ENCODE measurements at regions not wholly inside any gene's neighbourhood (a gene's known extent, or its start where the extent isn't known, plus 50 kb on each side); places are given as distances from the start of the nearest gene placed in this dataset.

DNA sequence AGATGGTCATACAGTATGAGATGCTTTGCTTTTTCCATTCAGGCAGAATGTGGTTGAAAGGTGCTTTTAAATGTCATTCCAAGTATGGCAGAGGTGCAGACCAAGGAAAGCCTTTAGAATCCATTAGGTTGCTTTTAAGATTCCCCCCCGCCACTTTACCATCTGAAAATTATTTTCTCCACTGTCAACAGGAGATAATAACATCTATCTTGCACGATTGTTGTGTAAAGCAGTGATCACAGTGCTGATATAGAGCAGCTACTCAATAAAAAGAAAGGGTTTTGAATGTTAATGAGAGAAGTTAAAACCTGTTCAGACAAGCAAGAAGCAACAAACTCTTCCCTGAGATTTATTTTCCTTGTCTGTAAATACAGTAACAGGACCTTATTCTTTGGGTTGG lies 372.5 kb upstream of the GCFC2 start:
- H3K27ac ChIP-seq = no peak overlapping the region
- H3K27me3 ChIP-seq = no peaks in the 10 kb centered on the region
- H3K4me3 ChIP-seq = no peak overlapping the region
- ATAC-seq = no peak
- in situ Hi-C loops (cut with MboI; ENCODE audit: low sequenced_read_pairs in 4 of 4) (no loop called here), intact Hi-C loops (cut with DNase I; ENCODE audit: low total_unique reads) (no loop called here)
- TF ChIP-seq POLR2A (IDR thresholded peaks at IDR 0.05) = no peak
- TF ChIP-seq, protein P1, sequence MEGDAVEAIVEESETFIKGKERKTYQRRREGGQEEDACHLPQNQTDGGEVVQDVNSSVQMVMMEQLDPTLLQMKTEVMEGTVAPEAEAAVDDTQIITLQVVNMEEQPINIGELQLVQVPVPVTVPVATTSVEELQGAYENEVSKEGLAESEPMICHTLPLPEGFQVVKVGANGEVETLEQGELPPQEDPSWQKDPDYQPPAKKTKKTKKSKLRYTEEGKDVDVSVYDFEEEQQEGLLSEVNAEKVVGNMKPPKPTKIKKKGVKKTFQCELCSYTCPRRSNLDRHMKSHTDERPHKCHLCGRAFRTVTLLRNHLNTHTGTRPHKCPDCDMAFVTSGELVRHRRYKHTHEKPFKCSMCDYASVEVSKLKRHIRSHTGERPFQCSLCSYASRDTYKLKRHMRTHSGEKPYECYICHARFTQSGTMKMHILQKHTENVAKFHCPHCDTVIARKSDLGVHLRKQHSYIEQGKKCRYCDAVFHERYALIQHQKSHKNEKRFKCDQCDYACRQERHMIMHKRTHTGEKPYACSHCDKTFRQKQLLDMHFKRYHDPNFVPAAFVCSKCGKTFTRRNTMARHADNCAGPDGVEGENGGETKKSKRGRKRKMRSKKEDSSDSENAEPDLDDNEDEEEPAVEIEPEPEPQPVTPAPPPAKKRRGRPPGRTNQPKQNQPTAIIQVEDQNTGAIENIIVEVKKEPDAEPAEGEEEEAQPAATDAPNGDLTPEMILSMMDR (IDR thresholded peaks at IDR 0.05 in 4 of 5, conservative IDR thresholded peaks at IDR 0.05 in 1 of 5) = no peak
- DNase-seq = no peak
- no peaks in the 10 kb centered on the region for H3K36me3 ChIP-seq
- no peaks in the 10 kb centered on the region for H3K4me1 ChIP-seq
- no peaks in the 10 kb centered on the region for H3K9me3 ChIP-seq

DNA sequence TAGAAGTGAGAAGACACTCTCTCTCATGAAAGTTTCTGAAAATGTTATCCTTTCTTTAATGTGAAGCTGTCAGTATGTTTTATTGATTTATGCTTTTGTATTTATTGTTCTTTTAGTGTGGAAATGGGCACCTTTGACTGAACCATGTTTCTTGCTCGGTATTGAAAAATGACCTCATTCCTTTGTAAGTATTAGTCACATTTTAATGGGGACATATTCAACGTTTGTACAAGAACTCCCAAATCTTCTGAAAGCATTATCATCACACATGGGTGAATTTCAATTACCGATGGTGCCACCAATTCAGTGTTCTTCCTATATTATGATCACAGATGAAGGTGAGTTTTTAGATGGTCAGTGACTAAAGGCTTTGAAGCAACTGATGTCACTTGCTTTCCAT lies 371.8 kb upstream of the GCFC2 start:
- no peaks in the 10 kb centered on the region for H3K27me3 ChIP-seq
- ATAC-seq (no peak), DNase-seq (no peak)
- TF ChIP-seq POLR2A (IDR thresholded peaks at IDR 0.05) = no peak
- TF ChIP-seq, protein P1 (IDR thresholded peaks at IDR 0.05 in 4 of 5, conservative IDR thresholded peaks at IDR 0.05 in 1 of 5) = no peak
- H3K27ac ChIP-seq = no peak overlapping the region
- in situ Hi-C loops (cut with MboI; ENCODE audit: low sequenced_read_pairs in 4 of 4) = no loop called here
- H3K9me3 ChIP-seq = no peaks in the 10 kb centered on the region
- intact Hi-C loops (cut with DNase I; ENCODE audit: low total_unique reads) = no loop called here
- no peak overlapping the region for H3K4me3 ChIP-seq
- no peaks in the 10 kb centered on the region for H3K4me1 ChIP-seq
- H3K36me3 ChIP-seq = no peaks in the 10 kb centered on the region

DNA sequence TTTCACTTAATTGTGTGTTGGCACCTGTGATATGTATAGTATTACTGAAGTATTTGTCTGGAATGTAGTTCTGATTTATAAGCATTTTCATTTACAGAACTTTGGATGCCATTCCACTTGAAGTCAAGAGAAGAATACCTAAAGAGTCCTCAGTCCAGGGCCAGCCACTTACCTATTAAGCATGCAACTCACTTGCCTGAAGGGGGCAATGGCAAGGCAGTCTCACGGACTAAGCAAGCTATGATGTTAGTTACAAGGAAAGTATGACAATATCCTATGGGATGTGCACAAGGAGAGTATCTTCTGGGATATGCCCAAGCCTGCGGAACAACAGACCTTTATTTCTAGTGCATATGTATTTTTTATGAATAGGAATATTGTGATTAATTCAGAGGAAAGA lies 369.4 kb upstream of the GCFC2 start:
- Histone ChIP-seq H3K4me1 (no peaks in the 10 kb centered on the region), H3K27ac (no peak overlapping the region), H3K9me3 (no peaks in the 10 kb centered on the region), H3K27me3 (no peaks in the 10 kb centered on the region), H3K36me3 (no peaks in the 10 kb centered on the region), H3K4me3 (no peak overlapping the region)
- in situ Hi-C loops (cut with MboI; ENCODE audit: low sequenced_read_pairs in 4 of 4) = no loop called here
- ATAC-seq = no peak
- intact Hi-C loops (cut with DNase I; ENCODE audit: low total_unique reads) = no loop called here
- no peak for TF ChIP-seq POLR2A (IDR thresholded peaks at IDR 0.05)
- TF ChIP-seq, protein P1 (IDR thresholded peaks at IDR 0.05 in 4 of 5, conservative IDR thresholded peaks at IDR 0.05 in 1 of 5) = no peak
- no peak for DNase-seq

- no peak for DNase-seq
- H3K27me3 ChIP-seq = no peaks in the 10 kb centered on the region
- no peak for TF ChIP-seq POLR2A (IDR thresholded peaks at IDR 0.05)
- TF ChIP-seq, protein P1 (IDR thresholded peaks at IDR 0.05 in 4 of 5, conservative IDR thresholded peaks at IDR 0.05 in 1 of 5) = no peak
- no peaks in the 10 kb centered on the region for H3K4me1 ChIP-seq
- in situ Hi-C loops (cut with MboI; ENCODE audit: low sequenced_read_pairs in 4 of 4) (no loop called here), intact Hi-C loops (cut with DNase I; ENCODE audit: low total_unique reads) (no loop called here)
- no peak overlapping the region for H3K27ac ChIP-seq
- no peaks in the 10 kb centered on the region for H3K9me3 ChIP-seq
- no peak for ATAC-seq
- H3K4me3 ChIP-seq = no peak overlapping the region
- H3K36me3 ChIP-seq = no peaks in the 10 kb centered on the region
These were observed 364.4 kb upstream of the GCFC2 start for GRCh38 chr2:76075126-76075525.

- DNase-seq (no peak), ATAC-seq (no peak)
- intact Hi-C loops (cut with DNase I; ENCODE audit: low total_unique reads) (no loop called here), in situ Hi-C loops (cut with MboI; ENCODE audit: low sequenced_read_pairs in 4 of 4) (no loop called here)
- no peaks in the 10 kb centered on the region for H3K27me3 ChIP-seq
- H3K4me1 ChIP-seq = no peaks in the 10 kb centered on the region
- H3K36me3 ChIP-seq = no peaks in the 10 kb centered on the region
- H3K27ac ChIP-seq = no peak overlapping the region
- TF ChIP-seq POLR2A (IDR thresholded peaks at IDR 0.05) = no peak
- TF ChIP-seq, protein P1 (IDR thresholded peaks at IDR 0.05 in 4 of 5, conservative IDR thresholded peaks at IDR 0.05 in 1 of 5) = no peak
- H3K4me3 ChIP-seq = no peak overlapping the region
- H3K9me3 ChIP-seq = no peaks in the 10 kb centered on the region
These were observed 363.4 kb upstream of the GCFC2 start for GRCh38 chr2:76073992-76074604.
